GM19240 (cell line): ENCODE measurements at regions not wholly inside any gene's neighbourhood (a gene's known extent, or its start where the extent isn't known, plus 50 kb on each side); places are given as distances from the start of the nearest gene placed in this dataset.
"Not testable (repeated sequence)": the region's sequence is repeated elsewhere in the genome, so short reads cannot be mapped to it uniquely, and the experiment has no call there.

ENCODE experiments used
- DNase-seq: peaks from one replicate; pipeline ENCODE4 v3.0.0; 2011; ENCODE audit warnings: low spot score; ENCODE audit not compliant: insufficient read length

- no peak for DNase-seq
Measured at GRCh38 chr5:39662945-39663344, 238.2 kb upstream of the DAB2 start.

DNA sequence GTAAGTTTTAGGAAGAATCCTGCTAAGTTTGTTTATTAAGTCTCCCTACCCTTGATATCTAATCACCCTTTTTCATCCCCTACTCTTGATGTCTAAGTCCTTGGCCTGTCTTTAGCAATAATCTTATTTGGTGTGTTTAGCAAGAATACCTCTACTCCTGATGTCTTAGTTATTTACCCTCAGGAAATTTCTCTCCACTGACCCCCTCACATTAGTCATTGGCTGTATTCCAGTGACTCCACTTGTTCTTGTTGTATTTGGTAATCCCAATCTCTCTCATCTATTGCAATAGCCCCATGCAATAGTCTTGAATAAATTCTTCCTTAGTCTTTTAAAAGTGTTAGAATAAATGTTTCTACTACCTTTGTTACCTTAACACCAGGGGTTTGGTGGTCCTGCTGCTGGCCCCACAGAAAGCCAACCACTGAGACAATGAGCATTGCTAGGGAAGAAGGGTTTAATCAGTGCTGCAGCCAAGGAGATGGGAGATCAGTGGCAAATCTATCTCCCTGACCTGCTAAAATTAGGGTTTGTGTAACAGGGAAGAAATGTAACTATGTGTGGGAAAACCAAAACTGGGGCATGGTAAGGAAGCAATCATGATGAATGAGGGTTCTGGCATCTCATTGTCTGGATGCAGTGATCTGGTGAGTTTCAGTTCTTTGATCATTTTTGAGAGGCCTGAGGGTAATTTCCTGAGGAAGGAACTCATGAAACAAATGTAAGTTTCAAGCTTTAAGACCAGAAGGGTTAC, 236.4 kb upstream of the DAB2 start:
- no peak for DNase-seq

GRCh38 chr5:39660020-39660419, 235.2 kb upstream of the DAB2 start:
- no peak for DNase-seq

DNA sequence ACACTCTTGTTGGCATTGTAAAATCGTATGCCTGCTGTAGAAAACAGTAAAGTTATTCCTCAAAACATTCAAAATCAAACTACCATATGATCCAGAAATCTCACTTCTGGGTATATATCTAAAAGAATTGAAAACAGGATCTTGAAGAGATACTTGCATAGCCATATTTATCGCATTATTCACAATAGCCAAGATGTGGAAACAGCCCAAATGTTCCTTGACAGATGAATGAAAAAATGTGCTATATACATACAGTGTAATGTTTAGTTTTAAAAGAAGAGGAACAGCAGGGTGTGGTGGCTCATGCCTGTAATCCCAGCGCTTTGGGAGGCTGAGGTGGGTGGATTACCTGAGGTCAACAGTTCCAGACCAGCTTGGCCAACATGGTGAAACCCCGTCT, 234.1 kb upstream of the DAB2 start:
- no peak for DNase-seq

DNA sequence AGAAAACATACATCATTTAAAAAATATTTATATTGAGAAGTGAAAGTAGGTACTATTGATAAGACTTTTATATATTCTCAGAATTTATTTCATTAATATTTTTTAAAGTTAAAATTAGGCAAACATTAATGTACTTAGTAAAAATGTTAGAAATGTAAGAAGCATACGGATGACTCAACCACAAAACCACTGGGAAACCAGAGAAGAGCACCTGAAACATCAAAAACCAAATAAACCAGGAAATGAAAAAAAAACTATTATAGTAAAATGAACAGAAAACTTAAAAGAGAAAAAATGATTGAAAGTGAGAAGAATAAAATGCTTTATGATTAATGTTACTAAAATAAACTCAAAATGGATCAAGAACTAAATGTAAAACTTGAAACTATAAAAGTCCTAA, 233.2 kb upstream of the DAB2 start:
- DNase-seq: no peak

DNA sequence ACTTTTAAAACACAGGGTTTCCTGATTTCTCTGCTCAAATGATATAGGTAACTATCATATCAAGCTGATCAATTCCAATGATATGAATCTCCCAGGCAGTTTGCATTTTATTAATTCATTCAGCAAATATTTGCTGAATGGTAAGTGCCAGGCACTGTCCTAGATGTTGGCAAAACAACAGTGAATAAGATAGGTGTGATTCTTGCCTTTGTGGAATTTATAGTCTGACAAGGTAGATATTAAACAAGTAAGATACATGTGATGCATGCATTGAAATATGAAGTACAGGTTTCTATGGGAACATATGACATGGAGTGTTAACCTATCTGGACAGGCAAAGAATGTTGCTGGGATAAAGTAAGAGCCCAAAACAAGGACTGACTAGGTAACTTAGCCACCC, 231.8 kb upstream of the DAB2 start:
- no peak for DNase-seq

DNA sequence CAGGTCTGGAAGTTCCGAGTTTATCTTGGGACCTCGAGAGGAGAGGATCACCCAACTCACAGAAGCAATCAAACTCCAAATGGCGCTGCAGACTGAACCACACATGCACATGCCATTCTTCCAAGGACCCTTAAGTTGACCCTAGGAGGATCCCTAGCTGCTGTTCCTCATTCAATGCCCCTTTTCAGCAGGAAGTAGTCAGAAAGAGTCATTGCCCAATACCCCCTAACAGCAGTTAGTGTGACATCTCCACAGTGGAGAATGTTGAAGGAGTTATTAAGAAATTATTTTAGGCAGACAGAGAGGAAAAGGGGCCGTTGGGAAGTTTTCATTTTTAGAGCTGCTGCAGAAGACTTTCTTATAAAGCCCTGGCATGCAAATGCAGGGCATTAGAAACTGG, 229.9 kb upstream of the DAB2 start:
- no peak for DNase-seq

GRCh38 chr5:39652481-39652880, 227.7 kb upstream of the DAB2 start:
- DNase-seq: not testable (repeated sequence)

DNA sequence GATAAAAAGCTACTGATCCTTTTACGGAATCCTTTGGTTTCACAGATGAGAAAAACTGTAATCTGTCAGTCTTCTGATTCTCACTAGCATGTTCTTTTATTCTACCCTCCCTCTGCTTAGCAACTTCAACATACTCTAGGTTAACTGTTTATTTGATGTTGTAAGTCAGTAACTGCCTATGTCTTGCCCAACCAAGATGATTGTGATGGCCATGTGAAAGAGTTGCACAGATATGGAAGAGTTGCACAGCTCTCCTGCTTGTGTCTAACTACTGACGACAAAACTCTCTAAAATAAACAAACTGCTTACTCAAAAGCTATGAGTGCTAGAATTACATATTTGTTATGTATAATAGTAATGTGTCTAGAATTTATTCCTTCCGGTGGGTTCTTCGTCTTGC, 227.3 kb upstream of the DAB2 start:
- DNase-seq: no peak

DNA sequence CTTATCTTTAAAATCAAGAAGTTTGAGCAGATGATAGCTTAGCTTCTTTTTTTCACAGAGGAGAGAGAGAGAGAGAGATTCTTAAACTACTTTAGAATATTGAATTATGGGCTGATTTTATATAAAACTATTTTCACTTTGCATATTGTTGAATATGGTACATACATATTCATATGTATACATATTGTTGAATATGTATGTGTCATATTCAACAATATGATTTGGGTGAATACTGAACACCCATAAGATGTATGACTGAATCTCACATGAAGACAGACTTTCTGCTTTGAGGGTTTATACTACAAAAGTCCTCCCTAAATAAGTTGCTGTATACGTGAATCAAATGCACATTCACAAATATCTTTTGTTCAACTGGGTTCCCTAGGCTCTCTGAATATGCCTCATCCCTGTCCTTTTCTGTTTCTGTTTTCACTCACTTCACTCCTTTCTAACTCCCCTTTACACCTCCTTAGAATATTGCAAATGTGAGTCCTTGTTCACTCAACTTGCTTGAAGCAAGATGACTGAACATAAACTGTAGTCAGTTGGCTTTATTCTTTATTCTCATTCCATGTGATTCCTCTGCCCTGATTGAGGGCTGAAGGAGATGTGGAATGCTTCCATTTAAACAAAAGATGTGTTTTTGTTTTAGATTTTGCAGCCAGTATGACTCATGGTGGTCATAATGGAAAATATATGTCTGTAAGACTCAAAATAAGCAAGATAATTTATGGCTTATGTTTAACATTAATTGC, 225.4 kb upstream of the DAB2 start:
- DNase-seq: no peak

DNA sequence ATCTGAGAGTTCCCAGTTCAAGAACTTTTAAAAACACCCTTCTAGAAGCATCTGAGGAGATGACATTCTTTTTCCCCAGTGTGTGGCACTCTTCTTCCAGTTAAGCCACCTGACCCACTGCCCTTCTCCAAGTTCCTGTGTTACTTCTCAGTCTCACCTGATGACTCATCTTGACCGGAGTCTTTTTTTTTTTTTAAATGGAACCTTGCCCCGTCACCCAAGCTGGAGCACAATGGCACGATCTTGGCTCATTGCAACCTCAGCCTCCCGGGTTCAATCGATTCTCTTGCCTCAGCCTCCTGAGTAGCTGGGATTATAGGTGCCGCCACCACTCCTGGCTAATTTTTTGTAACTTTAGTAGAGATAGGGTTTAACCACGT, 224.1 kb upstream of the DAB2 start:
- DNase-seq: no peak

GRCh38 chr5:39648085-39648847, 223.5 kb upstream of the DAB2 start:
- no peak for DNase-seq

GRCh38 chr5:39640552-39640951, 215.8 kb upstream of the DAB2 start:
- DNase-seq: peak; percentile 1

GRCh38 chr5:39639618-39640089, 214.9 kb upstream of the DAB2 start:
- no peak for DNase-seq

- DNase-seq: no peak
Measured at GRCh38 chr5:39638813-39639212, 214.0 kb upstream of the DAB2 start.

DNA sequence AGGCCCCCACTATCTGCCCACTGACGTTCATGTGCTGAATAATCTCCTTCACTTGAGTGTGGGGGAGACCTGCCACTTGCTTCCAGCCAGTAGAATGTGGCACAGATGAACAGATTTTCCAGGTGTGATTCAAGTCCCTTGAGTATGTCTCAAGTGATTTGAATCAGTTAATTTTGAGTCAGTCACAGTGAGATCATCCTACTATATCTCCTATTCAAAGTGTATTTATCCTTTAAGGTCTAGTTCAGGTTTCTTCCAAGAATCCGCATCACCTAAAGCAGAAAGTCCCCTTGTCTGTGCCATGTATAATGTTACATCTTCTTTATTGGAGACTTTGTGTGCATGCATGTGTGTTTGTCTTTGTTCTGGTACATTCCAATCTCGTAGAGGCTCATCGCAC, 208.3 kb upstream of the DAB2 start:
- no peak for DNase-seq

- DNase-seq: no peak
Measured at GRCh38 chr5:39631958-39632357, 207.2 kb upstream of the DAB2 start.

DNA sequence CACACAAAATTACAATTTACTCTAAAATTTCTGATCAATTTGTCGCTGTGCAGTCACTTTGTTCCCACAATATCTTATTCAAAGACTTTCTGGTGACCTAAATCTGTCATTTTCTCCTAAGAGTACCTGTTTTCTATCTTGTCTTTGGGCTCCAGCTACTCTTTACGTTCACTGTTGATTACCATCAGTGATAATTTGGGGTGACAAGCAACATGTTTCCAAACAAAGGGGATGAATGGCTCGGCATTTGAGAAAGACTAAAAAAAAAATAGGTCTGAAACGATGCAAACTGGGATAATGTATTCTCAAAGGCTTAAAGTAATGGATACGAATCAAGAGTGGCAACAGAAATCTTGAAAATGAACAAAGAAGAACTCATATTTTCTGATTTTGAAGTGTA, 205.2 kb upstream of the DAB2 start:
- no peak for DNase-seq

GRCh38 chr5:39628348-39628747, 203.6 kb upstream of the DAB2 start:
- no peak for DNase-seq

DNA sequence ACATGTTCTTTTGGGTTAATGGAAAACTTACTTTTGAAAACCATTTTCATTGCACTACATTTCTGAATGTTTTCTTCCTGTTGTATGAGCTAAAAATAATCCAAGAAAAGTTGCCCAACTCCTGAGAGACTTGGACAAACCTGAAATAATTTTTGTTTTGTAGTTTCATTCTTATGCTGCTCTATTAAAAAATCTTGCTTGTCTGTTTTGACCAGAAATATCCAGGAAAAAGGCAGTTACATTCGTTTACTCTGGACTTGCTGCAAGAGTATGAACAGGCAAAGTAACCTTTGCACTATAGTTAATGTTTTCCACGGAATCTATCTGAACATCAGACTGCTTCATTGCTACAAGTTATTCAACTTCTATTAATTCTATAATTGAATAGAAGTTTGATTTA, 200.1 kb upstream of the DAB2 start:
- DNase-seq: no peak

GRCh38 chr5:39624268-39624886, 199.6 kb upstream of the DAB2 start:
- no peak for DNase-seq
